Panc1 (cell line): ENCODE measurements at regions not wholly inside any gene's neighbourhood (a gene's known extent, or its start where the extent isn't known, plus 50 kb on each side); places are given as distances from the start of the nearest gene placed in this dataset.

Experiments
- ATAC-seq: fragments of 200-7000 bp; cut with Tn5 transposase; 2 replicates; pipeline ENCODE4 v1.9.1; 2020; ENCODE audit warnings: mild to moderate bottlenecking, moderate library complexity
- BruUV-seq: library from RNA; stranded (reverse); fragments of 400-500 nt; replicated peaks from 2 replicates; lab custom pipeline; 2021; lab: Mats Ljungman, UMichigan
- CTCF ChIA-PET: fragments of 300-600 bp; sonication (Branson Sonifier 250); formaldehyde crosslinking; loops from one replicate; lab custom pipeline; 2022; ENCODE audit warnings: antibody characterized with exemption; lab: Charles Lee
- POLR2A ChIA-PET: fragments of 300-600 bp; sonication (Branson Sonifier 250); formaldehyde crosslinking; loops from one replicate; lab custom pipeline; 2022; ENCODE audit warnings: antibody characterized with exemption; lab: Charles Lee
- DNase-seq: peaks from one replicate; pipeline ENCODE4 v3.0.0-alpha.2; 2010; ENCODE audit warnings: low read depth, low spot score
- H3K27ac ChIP-seq: 2 replicates; pipeline ENCODE4 v1.5.1; 2011; ENCODE audit warnings: mild to moderate bottlenecking, low read length, inconsistent platforms
- H3K27me3 ChIP-seq: fragments of 200-500 bp; sonication (Bioruptor generic); 2 replicates; pipeline ENCODE4 v1.6.0; 2014; ENCODE audit warnings: low read length, inconsistent platforms; ENCODE audit not compliant: control insufficient read depth, insufficient read depth
- H3K36me3 ChIP-seq: fragments of 200-500 bp; sonication (Bioruptor generic); 2 replicates; pipeline ENCODE4 v1.5.1; 2014; ENCODE audit warnings: inconsistent platforms, mild to moderate bottlenecking, low read length, moderate library complexity; ENCODE audit not compliant: control insufficient read depth, insufficient read depth
- H3K4me1 ChIP-seq: 2 replicates; pipeline ENCODE4 v1.5.1; 2011; ENCODE audit warnings: inconsistent platforms, mild to moderate bottlenecking, low read length, moderate library complexity; ENCODE audit not compliant: control insufficient read depth, insufficient read depth
- H3K4me3 ChIP-seq, 2 experiments: 2 replicates each; pipeline ENCODE4 v1.5.1; 2011 to 2012; ENCODE audit warnings: low read depth in 2 of 2, low read length in 2 of 2, mild to moderate bottlenecking in 2 of 2, inconsistent platforms in 1 of 2, moderate library complexity in 1 of 2
- H3K9me3 ChIP-seq: fragments of 200-500 bp; sonication (Bioruptor generic); 2 replicates; pipeline ENCODE4 v1.5.1; 2014; ENCODE audit warnings: low read depth, mild to moderate bottlenecking, inconsistent platforms, low read length, moderate library complexity; ENCODE audit not compliant: control insufficient read depth, insufficient read depth
- POLR2AphosphoS5 ChIP-seq: IDR thresholded peaks from 2 replicates; pipeline ENCODE4 v1.6.1; 2012; ENCODE audit warnings: mild to moderate bottlenecking, low read depth, low read length, moderate library complexity
- SIN3A ChIP-seq: IDR thresholded peaks from 2 replicates; pipeline ENCODE4 v1.6.1; 2012; ENCODE audit warnings: low read depth, mild to moderate bottlenecking, low read length, moderate library complexity, borderline replicate concordance; ENCODE audit not compliant: insufficient read depth
- TCF7L2 ChIP-seq: IDR thresholded peaks from 2 replicates; pipeline ENCODE4 v1.6.1; 2011; ENCODE audit warnings: mild to moderate bottlenecking, low read depth, low read length, inconsistent platforms
- in situ Hi-C: cut with HindIII; loops from 2 replicates; pipeline ENCODE4 v1.10.0; 2016; ENCODE audit warnings: low sequenced_read_pairs, low pct_unique_long_range_greater_than_20kb
- intact Hi-C: fragments of 100-400 bp; cut with micrococcal nuclease; formaldehyde crosslinking; loops from one replicate; pipeline ENCODE4 v1.10.0; 2022; ENCODE audit not compliant: unreplicated experiment
- TF ChIP-seq, protein P1 (sequence below): fragments of 450-650 bp; IDR thresholded peaks from 2 replicates; pipeline ENCODE4 v1.5.1; 2017; ENCODE audit warnings: mild to moderate bottlenecking
- TF ChIP-seq, protein P2 (sequence below), 2 experiments: IDR thresholded peaks; 2 replicates each; pipeline ENCODE4 v1.6.1; 2011 to 2012; ENCODE audit warnings: low read depth in 2 of 2, control low read depth in 1 of 2, low read length in 1 of 2, mild to moderate bottlenecking in 1 of 2, moderate library complexity in 1 of 2; ENCODE audit not compliant: insufficient read depth in 1 of 2

DNA sequence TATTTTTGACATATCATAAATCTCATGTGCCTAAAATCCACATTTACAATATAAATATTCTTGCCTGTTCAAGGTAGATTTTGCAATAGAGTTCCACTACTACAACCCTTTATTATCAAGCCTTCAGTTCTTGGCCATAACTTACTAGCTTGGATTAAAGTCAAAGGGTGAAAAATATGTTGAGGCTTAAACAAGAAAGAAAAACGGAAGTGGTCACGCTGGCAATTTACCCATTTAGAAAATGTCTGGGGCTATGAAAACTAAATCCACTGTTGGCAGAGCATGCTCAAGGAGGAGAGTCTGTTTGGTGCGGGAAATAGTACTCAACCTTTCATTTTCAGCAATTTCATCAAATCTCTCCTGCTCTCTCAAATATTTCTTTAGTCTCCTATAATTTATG is 209.8 kb upstream of the RHOBTB1 start:
- H3K4me3 ChIP-seq = no peak overlapping the region
- TF ChIP-seq TCF7L2 (no peak), SIN3A (no peak)
- TF ChIP-seq, protein P1, sequence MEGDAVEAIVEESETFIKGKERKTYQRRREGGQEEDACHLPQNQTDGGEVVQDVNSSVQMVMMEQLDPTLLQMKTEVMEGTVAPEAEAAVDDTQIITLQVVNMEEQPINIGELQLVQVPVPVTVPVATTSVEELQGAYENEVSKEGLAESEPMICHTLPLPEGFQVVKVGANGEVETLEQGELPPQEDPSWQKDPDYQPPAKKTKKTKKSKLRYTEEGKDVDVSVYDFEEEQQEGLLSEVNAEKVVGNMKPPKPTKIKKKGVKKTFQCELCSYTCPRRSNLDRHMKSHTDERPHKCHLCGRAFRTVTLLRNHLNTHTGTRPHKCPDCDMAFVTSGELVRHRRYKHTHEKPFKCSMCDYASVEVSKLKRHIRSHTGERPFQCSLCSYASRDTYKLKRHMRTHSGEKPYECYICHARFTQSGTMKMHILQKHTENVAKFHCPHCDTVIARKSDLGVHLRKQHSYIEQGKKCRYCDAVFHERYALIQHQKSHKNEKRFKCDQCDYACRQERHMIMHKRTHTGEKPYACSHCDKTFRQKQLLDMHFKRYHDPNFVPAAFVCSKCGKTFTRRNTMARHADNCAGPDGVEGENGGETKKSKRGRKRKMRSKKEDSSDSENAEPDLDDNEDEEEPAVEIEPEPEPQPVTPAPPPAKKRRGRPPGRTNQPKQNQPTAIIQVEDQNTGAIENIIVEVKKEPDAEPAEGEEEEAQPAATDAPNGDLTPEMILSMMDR = no peak
- TF ChIP-seq, protein P2, sequence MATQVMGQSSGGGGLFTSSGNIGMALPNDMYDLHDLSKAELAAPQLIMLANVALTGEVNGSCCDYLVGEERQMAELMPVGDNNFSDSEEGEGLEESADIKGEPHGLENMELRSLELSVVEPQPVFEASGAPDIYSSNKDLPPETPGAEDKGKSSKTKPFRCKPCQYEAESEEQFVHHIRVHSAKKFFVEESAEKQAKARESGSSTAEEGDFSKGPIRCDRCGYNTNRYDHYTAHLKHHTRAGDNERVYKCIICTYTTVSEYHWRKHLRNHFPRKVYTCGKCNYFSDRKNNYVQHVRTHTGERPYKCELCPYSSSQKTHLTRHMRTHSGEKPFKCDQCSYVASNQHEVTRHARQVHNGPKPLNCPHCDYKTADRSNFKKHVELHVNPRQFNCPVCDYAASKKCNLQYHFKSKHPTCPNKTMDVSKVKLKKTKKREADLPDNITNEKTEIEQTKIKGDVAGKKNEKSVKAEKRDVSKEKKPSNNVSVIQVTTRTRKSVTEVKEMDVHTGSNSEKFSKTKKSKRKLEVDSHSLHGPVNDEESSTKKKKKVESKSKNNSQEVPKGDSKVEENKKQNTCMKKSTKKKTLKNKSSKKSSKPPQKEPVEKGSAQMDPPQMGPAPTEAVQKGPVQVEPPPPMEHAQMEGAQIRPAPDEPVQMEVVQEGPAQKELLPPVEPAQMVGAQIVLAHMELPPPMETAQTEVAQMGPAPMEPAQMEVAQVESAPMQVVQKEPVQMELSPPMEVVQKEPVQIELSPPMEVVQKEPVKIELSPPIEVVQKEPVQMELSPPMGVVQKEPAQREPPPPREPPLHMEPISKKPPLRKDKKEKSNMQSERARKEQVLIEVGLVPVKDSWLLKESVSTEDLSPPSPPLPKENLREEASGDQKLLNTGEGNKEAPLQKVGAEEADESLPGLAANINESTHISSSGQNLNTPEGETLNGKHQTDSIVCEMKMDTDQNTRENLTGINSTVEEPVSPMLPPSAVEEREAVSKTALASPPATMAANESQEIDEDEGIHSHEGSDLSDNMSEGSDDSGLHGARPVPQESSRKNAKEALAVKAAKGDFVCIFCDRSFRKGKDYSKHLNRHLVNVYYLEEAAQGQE (IDR thresholded peaks at IDR 0.05; ENCODE audit: insufficient read depth in 1 of 2, low read depth in 2 of 2, low read length in 1 of 2) = no peak
- intact Hi-C loops (no loop called here), in situ Hi-C loops (no loop called here)
- POLR2A ChIA-PET = no interaction called here
- H3K9me3 ChIP-seq = no peaks in the 10 kb centered on the region
- no peak overlapping the region for H3K27ac ChIP-seq
- no peaks in the 10 kb centered on the region for H3K27me3 ChIP-seq
- no peaks in the 10 kb centered on the region for H3K4me1 ChIP-seq
- no peak for ATAC-seq
- no TSS peak for BruUV-seq
- CTCF ChIA-PET = no interaction called here
- no peaks in the 10 kb centered on the region for H3K36me3 ChIP-seq
- no peak for DNase-seq

DNA sequence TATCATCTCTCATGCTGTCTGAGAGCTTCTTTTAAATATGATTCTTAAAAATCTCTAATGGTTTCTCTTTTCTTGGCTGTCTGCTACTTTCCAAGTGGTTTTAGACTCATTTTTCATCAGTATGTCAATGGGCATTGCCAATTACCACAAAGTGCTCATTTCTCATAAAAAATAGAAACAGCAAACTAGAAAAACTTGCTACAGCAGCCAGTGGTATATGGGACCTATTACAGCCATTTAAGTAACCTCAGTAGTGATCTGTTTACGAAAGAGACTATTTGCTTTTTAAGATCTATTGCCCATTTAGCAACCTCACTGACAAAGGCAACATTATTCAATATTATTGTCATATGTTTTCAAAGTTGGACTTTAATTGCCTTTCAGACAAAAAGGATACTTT is 207.1 kb upstream of the RHOBTB1 start:
- no TSS peak for BruUV-seq
- Histone ChIP-seq H3K4me1 (no peaks in the 10 kb centered on the region), H3K9me3 (no peaks in the 10 kb centered on the region), H3K4me3 (no peak overlapping the region), H3K27ac (no peak overlapping the region), H3K36me3 (no peaks in the 10 kb centered on the region), H3K27me3 (no peaks in the 10 kb centered on the region)
- no peak for ATAC-seq
- TF ChIP-seq SIN3A (no peak), TCF7L2 (no peak), POLR2AphosphoS5 (no peak)
- TF ChIP-seq, protein P2 (IDR thresholded peaks at IDR 0.05; ENCODE audit: insufficient read depth in 1 of 2, low read depth in 2 of 2, low read length in 1 of 2) = no peak
- TF ChIP-seq, protein P1 = no peak
- in situ Hi-C loops = no loop called here
- DNase-seq = no peak
- intact Hi-C loops = no loop called here
- ChIA-PET POLR2A (no interaction called here), CTCF (no interaction called here)
